Left lung (tissue), 4 donors: ENCODE measurements at regions not wholly inside any gene's neighbourhood (a gene's known extent, or its start where the extent isn't known, plus 50 kb on each side); places are given as distances from the start of the nearest gene placed in this dataset.

Experiments used
- ATAC-seq: fragments of 200-7000 bp; cut with Tn5 transposase; one replicate; pipeline ENCODE4 v1.9.1; 2020; ENCODE audit warnings: moderate library complexity
- DNase-seq, 4 donors: peaks; one replicate each; pipeline ENCODE4 v3.0.0-alpha.2; 2013 to 2020
- H3K27ac ChIP-seq, 2 donors: fragments of 200-600 bp; sonication (generic) in 1 of 2; one replicate each; pipeline versions ENCODE4 v1.5.0 to v1.8.0; 2020 to 2021
- H3K27me3 ChIP-seq, 2 donors: fragments of 200-600 bp; sonication (generic) in 1 of 2; one replicate each; pipeline versions ENCODE4 v1.5.0 to v1.8.0; 2020 to 2021
- H3K36me3 ChIP-seq, 2 donors: fragments of 200-600 bp; sonication (generic) in 1 of 2; one replicate each; pipeline versions ENCODE4 v1.5.0 to v1.8.0; 2020 to 2021
- H3K4me1 ChIP-seq, 2 donors: fragments of 200-600 bp; one replicate each; pipeline ENCODE4 v1.8.0; 2021
- H3K4me3 ChIP-seq, 2 donors: fragments of 200-600 bp; sonication (generic) in 1 of 2; one replicate each; pipeline versions ENCODE4 v1.5.0 to v1.8.0; 2020 to 2021; ENCODE audit warnings: mild to moderate bottlenecking in 1 of 2
- H3K9me3 ChIP-seq, 2 donors: fragments of 200-600 bp; sonication (generic) in 1 of 2; one replicate each; pipeline versions ENCODE4 v1.5.0 to v1.8.0; 2020 to 2021
- intact Hi-C, 2 donors: fragments of 100-400 bp; cut with DNase I; formaldehyde crosslinking; loops; one replicate each; pipeline versions ENCODE4 v1.11.2 to v1.14.2; 2022
- TF ChIP-seq, protein P1 (sequence below), 2 donors: fragments of 200-600 bp; sonication (generic) in 1 of 2; IDR thresholded peaks; one replicate each; pipeline versions ENCODE4 v1.5.0 to v1.8.0; 2021; ENCODE audit warnings: antibody characterized with exemption in 2 of 2
- donor health status: DM: no; HTN: yes; CAD: no.
- donor health status: DM: no; HTN: no; CAD: no.

- DNase-seq (no peak), ATAC-seq (no peak)
- Histone ChIP-seq H3K4me3 (no peak overlapping the region), H3K36me3 (no peaks in the 10 kb centered on the region), H3K27me3 (no peaks in the 10 kb centered on the region), H3K9me3 (peaks cover 0 to 9% of the 10 kb centered on the region in 2 donors), H3K27ac (no peak overlapping the region), H3K4me1 (no peaks in the 10 kb centered on the region)
- TF ChIP-seq, protein P1, sequence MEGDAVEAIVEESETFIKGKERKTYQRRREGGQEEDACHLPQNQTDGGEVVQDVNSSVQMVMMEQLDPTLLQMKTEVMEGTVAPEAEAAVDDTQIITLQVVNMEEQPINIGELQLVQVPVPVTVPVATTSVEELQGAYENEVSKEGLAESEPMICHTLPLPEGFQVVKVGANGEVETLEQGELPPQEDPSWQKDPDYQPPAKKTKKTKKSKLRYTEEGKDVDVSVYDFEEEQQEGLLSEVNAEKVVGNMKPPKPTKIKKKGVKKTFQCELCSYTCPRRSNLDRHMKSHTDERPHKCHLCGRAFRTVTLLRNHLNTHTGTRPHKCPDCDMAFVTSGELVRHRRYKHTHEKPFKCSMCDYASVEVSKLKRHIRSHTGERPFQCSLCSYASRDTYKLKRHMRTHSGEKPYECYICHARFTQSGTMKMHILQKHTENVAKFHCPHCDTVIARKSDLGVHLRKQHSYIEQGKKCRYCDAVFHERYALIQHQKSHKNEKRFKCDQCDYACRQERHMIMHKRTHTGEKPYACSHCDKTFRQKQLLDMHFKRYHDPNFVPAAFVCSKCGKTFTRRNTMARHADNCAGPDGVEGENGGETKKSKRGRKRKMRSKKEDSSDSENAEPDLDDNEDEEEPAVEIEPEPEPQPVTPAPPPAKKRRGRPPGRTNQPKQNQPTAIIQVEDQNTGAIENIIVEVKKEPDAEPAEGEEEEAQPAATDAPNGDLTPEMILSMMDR (IDR thresholded peaks at IDR 0.05): no peak
- intact Hi-C loops: no loop called here
Measured at GRCh38 chr15:97350813-97351212, 609.7 kb upstream of the ARRDC4 start.

DNA sequence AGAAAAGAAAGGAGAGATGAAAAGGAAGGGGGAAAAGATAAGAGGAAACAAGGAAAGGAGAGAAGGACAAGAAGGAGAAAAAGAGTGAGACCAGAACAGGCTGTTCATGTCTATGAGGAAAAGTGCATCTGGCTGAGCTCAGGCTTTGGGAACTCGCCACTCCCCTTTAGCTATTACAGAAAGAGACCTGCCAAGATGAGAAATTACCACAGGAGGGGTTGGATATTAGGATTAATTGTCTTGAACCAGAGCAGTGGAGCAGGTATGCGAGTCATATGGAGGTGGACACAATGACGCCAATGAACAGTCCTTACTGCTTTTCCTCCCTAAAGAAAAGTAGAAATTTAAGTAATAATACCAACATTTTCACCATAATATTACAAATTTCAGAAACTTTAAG lies 577.0 kb upstream of the ARRDC4 start:
- no peaks in the 10 kb centered on the region for H3K4me1 ChIP-seq
- H3K36me3 ChIP-seq: no peaks in the 10 kb centered on the region

GRCh38 chr15:97386940-97387339 lies 573.6 kb upstream of the ARRDC4 start:
- H3K9me3 ChIP-seq: no peaks in the 10 kb centered on the region
- no peaks in the 10 kb centered on the region for H3K36me3 ChIP-seq
- H3K27ac ChIP-seq: no peak overlapping the region
- DNase-seq (no peak), ATAC-seq (no peak)
- intact Hi-C loops: no loop called here
- TF ChIP-seq, protein P1 (IDR thresholded peaks at IDR 0.05): no peak
- no peaks in the 10 kb centered on the region for H3K4me1 ChIP-seq
- no peaks in the 10 kb centered on the region for H3K27me3 ChIP-seq
- H3K4me3 ChIP-seq: no peak overlapping the region

More for the DNA sequence above, 577.0 kb upstream of the ARRDC4 start:
- Histone ChIP-seq H3K9me3 (no peaks in the 10 kb centered on the region), H3K27me3 (no peaks in the 10 kb centered on the region), H3K4me3 (no peak overlapping the region), H3K27ac (no peak overlapping the region)
- DNase-seq (no peak), ATAC-seq (no peak)
- TF ChIP-seq, protein P1 (IDR thresholded peaks at IDR 0.05): no peak
- intact Hi-C loops: no loop called here

DNA sequence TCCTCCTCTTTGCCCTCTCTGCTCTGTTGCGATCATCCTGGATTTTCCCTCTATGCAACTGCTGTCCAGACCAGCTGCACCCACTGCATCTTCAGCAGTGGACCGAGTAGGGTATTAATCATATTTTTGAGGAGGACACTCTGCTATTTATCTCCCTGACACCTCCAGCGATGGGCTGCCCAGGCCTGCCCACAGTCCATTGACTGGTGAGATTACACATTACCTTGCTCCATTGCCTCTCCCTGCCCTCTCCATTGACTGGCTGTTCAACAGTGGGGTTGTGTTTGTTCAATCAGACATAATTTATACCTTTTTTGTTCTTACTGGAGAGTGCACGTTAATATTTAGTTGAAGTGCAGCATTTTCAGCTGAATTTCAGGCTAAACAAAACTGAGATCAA lies 559.3 kb upstream of the ARRDC4 start:
- Histone ChIP-seq H3K9me3 (no peaks in the 10 kb centered on the region), H3K27me3 (no peaks in the 10 kb centered on the region), H3K27ac (no peak overlapping the region), H3K36me3 (no peaks in the 10 kb centered on the region), H3K4me3 (no peak overlapping the region), H3K4me1 (no peaks in the 10 kb centered on the region)
- TF ChIP-seq, protein P1 (IDR thresholded peaks at IDR 0.05): no peak
- DNase-seq: no peak
- no peak for ATAC-seq
- intact Hi-C loops: no loop called here

DNA sequence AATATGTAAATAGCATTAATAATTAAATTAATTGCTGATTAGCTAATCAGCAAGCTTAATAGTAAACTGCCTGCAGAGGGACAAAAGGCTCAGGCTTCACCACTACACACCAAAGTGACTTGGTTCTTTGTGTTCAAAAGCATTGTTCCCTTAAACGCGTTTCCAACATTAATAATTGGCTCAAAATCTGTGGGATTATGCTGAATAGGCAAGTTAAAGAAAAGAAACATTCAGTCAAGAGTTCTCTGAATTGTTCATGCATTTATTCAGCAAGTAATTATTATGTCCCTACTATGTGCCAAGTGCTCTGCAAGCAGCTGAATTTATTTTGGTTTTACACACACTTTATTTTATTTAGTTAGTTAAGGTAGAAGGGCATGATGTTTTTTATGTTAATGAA lies 558.5 kb upstream of the ARRDC4 start:
- TF ChIP-seq, protein P1 (IDR thresholded peaks at IDR 0.05): no peak
- H3K4me1 ChIP-seq: no peaks in the 10 kb centered on the region
- no peaks in the 10 kb centered on the region for H3K9me3 ChIP-seq
- no peak for DNase-seq
- H3K36me3 ChIP-seq: no peaks in the 10 kb centered on the region
- H3K4me3 ChIP-seq: no peak overlapping the region
- H3K27me3 ChIP-seq: no peaks in the 10 kb centered on the region
- ATAC-seq: no peak
- intact Hi-C loops: no loop called here
- H3K27ac ChIP-seq: no peak overlapping the region
